Testis (tissue), 2 donors: ENCODE measurements at regions not wholly inside any gene's neighbourhood (a gene's known extent, or its start where the extent isn't known, plus 50 kb on each side); places are given as distances from the start of the nearest gene placed in this dataset.

Source experiments
- POLR2A ChIP-seq: fragments of 450-650 bp; IDR thresholded peaks from one replicate; pipeline ENCODE4 v1.6.1; 2017; ENCODE audit warnings: antibody characterized with exemption, mild to moderate bottlenecking, moderate library complexity
- TF ChIP-seq, protein P1 (sequence below), 3 experiments: fragments of 450-650 bp in 2 of 3; fragments of 200-600 bp in 1 of 3; sonication (generic) in 1 of 3; IDR thresholded peaks; one replicate each; pipeline ENCODE4 v1.5.1; 2016 to 2019; ENCODE audit warnings: antibody characterized with exemption in 3 of 3, mild to moderate bottlenecking in 2 of 3, moderate library complexity in 1 of 3

- TF ChIP-seq, protein P1, sequence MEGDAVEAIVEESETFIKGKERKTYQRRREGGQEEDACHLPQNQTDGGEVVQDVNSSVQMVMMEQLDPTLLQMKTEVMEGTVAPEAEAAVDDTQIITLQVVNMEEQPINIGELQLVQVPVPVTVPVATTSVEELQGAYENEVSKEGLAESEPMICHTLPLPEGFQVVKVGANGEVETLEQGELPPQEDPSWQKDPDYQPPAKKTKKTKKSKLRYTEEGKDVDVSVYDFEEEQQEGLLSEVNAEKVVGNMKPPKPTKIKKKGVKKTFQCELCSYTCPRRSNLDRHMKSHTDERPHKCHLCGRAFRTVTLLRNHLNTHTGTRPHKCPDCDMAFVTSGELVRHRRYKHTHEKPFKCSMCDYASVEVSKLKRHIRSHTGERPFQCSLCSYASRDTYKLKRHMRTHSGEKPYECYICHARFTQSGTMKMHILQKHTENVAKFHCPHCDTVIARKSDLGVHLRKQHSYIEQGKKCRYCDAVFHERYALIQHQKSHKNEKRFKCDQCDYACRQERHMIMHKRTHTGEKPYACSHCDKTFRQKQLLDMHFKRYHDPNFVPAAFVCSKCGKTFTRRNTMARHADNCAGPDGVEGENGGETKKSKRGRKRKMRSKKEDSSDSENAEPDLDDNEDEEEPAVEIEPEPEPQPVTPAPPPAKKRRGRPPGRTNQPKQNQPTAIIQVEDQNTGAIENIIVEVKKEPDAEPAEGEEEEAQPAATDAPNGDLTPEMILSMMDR (IDR thresholded peaks at IDR 0.05) = no peak
- no peak for TF ChIP-seq POLR2A
Measured at GRCh38 chr13:33676045-33676989, 141.6 kb upstream of the RFC3 start.
